Neural progenitor cell (in vitro differentiated cells): ENCODE measurements at regions not wholly inside any gene's neighbourhood (a gene's known extent, or its start where the extent isn't known, plus 50 kb on each side); places are given as distances from the start of the nearest gene placed in this dataset.

Experiments used
- DNase-seq: peaks from one replicate; pipeline ENCODE4 v3.0.0-alpha.2; 2016; ENCODE audit warnings: low spot score
- H2AFZ ChIP-seq: fragments of 200-600 bp; sonication (generic); replicated peaks from 2 replicates; pipeline ENCODE4 v1.6.1; 2016; ENCODE audit warnings: antibody characterized with exemption
- H3F3A ChIP-seq: fragments of 200-600 bp; sonication (generic); 2 replicates; pipeline ENCODE4 v1.6.1; 2016; ENCODE audit warnings: antibody characterized with exemption, low read depth
- H3K27ac ChIP-seq: fragments of 200-600 bp; sonication (generic); 2 replicates; pipeline ENCODE4 v1.5.1; 2016; ENCODE audit warnings: mild to moderate bottlenecking
- H3K27me3 ChIP-seq: fragments of 200-600 bp; sonication (generic); 2 replicates; pipeline ENCODE4 v1.6.1; 2016; ENCODE audit warnings: mild to moderate bottlenecking, moderate library complexity
- H3K36me3 ChIP-seq: fragments of 200-600 bp; sonication (generic); 2 replicates; pipeline ENCODE4 v1.5.1; 2016
- H3K4me1 ChIP-seq: fragments of 200-600 bp; sonication (generic); 2 replicates; pipeline ENCODE4 v1.6.1; 2016; ENCODE audit warnings: mixed run types
- H3K4me2 ChIP-seq: fragments of 200-600 bp; sonication (generic); 2 replicates; pipeline ENCODE4 v1.6.1; 2016
- H3K4me3 ChIP-seq: fragments of 200-600 bp; sonication (generic); 2 replicates; pipeline ENCODE4 v1.5.1; 2016
- H3K79me2 ChIP-seq: fragments of 200-600 bp; sonication (generic); 2 replicates; pipeline ENCODE4 v1.6.1; 2016; ENCODE audit warnings: low read depth
- H3K9ac ChIP-seq: fragments of 200-600 bp; sonication (generic); 2 replicates; pipeline ENCODE4 v1.6.1; 2016
- H3K9me3 ChIP-seq: fragments of 200-600 bp; sonication (generic); 2 replicates; pipeline ENCODE4 v1.5.1; 2016; ENCODE audit warnings: low read depth
- H4K20me1 ChIP-seq: fragments of 200-600 bp; sonication (generic); 2 replicates; pipeline ENCODE4 v1.6.1; 2016; ENCODE audit warnings: low read depth
- H3K27ac Mint-ChIP-seq: 3 replicates; pipeline ENCODE4 v1.8.0; 2021; ENCODE audit warnings: mixed read lengths
- H3K27me3 Mint-ChIP-seq: 2 replicates; pipeline ENCODE4 v1.8.0; 2022; ENCODE audit warnings: low read depth, mild to moderate bottlenecking, inconsistent platforms, moderate library complexity, mixed read lengths; ENCODE audit not compliant: insufficient read depth
- H3K36me3 Mint-ChIP-seq: 3 replicates; pipeline ENCODE4 v1.8.0; 2021; ENCODE audit warnings: mixed read lengths
- H3K4me1 Mint-ChIP-seq: 3 replicates; pipeline ENCODE4 v1.8.0; 2021; ENCODE audit warnings: mixed read lengths
- H3K4me3 Mint-ChIP-seq: 3 replicates; pipeline ENCODE4 v1.8.0; 2021; ENCODE audit warnings: mild to moderate bottlenecking, moderate library complexity, mixed read lengths
- H3K9me3 Mint-ChIP-seq: 3 replicates; pipeline ENCODE4 v1.8.0; 2020; ENCODE audit warnings: mixed read lengths
- EZH2 ChIP-seq: fragments of 200-600 bp; sonication (generic); IDR thresholded peaks from 2 replicates; pipeline ENCODE4 v1.6.1; 2017; ENCODE audit warnings: antibody characterized with exemption, mild to moderate bottlenecking, moderate library complexity
- EZH2phosphoT487 ChIP-seq: fragments of 200-600 bp; sonication (generic); IDR thresholded peaks from 2 replicates; pipeline ENCODE4 v1.6.1; 2017; ENCODE audit warnings: antibody characterized with exemption
- TF ChIP-seq, protein P1 (sequence below): fragments of 200-600 bp; sonication (generic); IDR thresholded peaks from 2 replicates; pipeline ENCODE4 v1.5.1; 2017; ENCODE audit warnings: antibody characterized with exemption, mild to moderate bottlenecking

DNA sequence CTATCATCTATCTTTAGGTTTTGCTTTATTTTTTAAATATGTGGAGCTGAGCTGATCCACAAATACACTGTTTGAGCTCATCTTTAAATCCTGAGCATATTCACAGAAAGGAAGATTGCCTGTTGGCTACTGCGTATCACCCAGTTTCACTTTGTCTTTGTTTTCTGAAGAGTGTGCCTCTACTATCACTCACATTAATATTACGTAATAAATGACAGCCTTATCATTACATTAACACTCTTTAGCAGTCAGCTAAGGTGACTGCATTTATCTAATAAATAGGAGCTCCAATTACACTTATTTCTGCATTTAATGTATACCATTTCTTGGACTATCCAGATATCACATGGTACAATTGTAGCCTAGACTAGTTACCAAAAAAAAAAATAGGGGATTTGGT is 511.7 kb downstream of the NR2F1-AS1 start:
- H3K4me3 ChIP-seq: no peak overlapping the region

DNA sequence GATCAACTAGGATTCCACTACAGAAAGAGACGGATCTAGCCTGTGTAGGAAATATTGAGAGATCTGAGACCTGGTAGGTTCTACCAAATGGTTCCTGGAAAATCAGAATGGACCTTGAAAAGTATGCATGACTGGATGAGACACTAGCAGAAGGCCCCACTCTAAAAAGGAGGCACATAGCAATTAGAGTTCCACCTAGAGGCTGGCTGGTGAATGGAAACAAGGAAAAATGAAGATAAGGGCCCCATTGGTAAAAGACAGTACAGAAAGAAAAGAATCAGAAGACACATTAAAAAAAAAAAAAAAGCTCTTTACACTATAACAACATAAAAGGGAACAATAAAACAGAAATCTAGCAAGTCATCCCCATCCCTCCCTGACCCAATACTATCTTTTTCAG is 518.5 kb downstream of the NR2F1-AS1 start:
- H3K36me3 Mint-ChIP-seq: peaks cover 2% of the 10 kb centered on the region
- H3K27ac Mint-ChIP-seq: no peak overlapping the region
- TF ChIP-seq, protein P1, sequence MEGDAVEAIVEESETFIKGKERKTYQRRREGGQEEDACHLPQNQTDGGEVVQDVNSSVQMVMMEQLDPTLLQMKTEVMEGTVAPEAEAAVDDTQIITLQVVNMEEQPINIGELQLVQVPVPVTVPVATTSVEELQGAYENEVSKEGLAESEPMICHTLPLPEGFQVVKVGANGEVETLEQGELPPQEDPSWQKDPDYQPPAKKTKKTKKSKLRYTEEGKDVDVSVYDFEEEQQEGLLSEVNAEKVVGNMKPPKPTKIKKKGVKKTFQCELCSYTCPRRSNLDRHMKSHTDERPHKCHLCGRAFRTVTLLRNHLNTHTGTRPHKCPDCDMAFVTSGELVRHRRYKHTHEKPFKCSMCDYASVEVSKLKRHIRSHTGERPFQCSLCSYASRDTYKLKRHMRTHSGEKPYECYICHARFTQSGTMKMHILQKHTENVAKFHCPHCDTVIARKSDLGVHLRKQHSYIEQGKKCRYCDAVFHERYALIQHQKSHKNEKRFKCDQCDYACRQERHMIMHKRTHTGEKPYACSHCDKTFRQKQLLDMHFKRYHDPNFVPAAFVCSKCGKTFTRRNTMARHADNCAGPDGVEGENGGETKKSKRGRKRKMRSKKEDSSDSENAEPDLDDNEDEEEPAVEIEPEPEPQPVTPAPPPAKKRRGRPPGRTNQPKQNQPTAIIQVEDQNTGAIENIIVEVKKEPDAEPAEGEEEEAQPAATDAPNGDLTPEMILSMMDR: peak; percentile 42
- no peak for TF ChIP-seq EZH2phosphoT487
- Histone ChIP-seq H4K20me1 (no peaks in the 10 kb centered on the region), H2AFZ (peak overlapping the region; percentile 39), H3K4me1 (no peaks in the 10 kb centered on the region), H3K79me2 (no peaks in the 10 kb centered on the region), H3K9ac (no peak overlapping the region), H3K9me3 (no peaks in the 10 kb centered on the region), H3K4me3 (no peak overlapping the region), H3K27ac (no peak overlapping the region), H3K4me2 (no peak overlapping the region), H3K27me3 (no peaks in the 10 kb centered on the region), H3F3A (no peaks in the 10 kb centered on the region), H3K36me3 (no peaks in the 10 kb centered on the region)
- no peaks in the 10 kb centered on the region for H3K9me3 Mint-ChIP-seq
- no peak for DNase-seq
- peaks cover 4% of the 10 kb centered on the region for H3K4me1 Mint-ChIP-seq
- H3K4me3 Mint-ChIP-seq: no peak overlapping the region
- no peaks in the 10 kb centered on the region for H3K27me3 Mint-ChIP-seq

More for the DNA sequence above, 511.7 kb downstream of the NR2F1-AS1 start:
- H4K20me1 ChIP-seq: no peaks in the 10 kb centered on the region
- Mint-ChIP-seq H3K27ac (no peak overlapping the region), H3K36me3 (no peaks in the 10 kb centered on the region), H3K4me3 (no peak overlapping the region), H3K9me3 (no peaks in the 10 kb centered on the region), H3K27me3 (no peaks in the 10 kb centered on the region), H3K4me1 (no peaks in the 10 kb centered on the region)
- H3K9ac ChIP-seq: no peak overlapping the region
- no peak for DNase-seq
- no peak overlapping the region for H3K27ac ChIP-seq
- no peak overlapping the region for H2AFZ ChIP-seq
- no peaks in the 10 kb centered on the region for H3K4me1 ChIP-seq
- TF ChIP-seq EZH2 (no peak), EZH2phosphoT487 (no peak)
- TF ChIP-seq, protein P1: no peak
- H3K79me2 ChIP-seq: no peaks in the 10 kb centered on the region
- H3K36me3 ChIP-seq: no peaks in the 10 kb centered on the region
- H3K4me2 ChIP-seq: no peak overlapping the region
- H3F3A ChIP-seq: no peaks in the 10 kb centered on the region
- H3K9me3 ChIP-seq: no peaks in the 10 kb centered on the region
- H3K27me3 ChIP-seq: no peaks in the 10 kb centered on the region

DNA sequence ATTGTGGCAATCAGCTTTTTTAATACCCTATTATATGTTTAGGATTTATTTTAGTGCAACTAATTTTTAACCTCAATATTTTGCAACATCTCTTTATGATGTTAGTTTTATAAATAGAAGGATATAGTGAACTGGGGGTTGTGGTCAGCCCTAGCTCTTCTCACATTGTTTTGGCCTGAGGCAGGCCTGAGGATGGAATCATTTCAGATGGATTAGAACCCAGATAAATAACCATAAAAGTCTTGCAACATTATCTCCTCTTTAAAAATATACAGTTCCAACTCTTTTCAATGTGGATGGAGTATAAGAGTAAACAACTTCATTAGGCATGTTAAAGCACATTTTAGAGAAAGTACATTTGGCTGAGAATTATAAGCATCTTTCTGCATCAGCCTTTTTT is 522.7 kb downstream of the NR2F1-AS1 start:
- H3K4me1 ChIP-seq: no peaks in the 10 kb centered on the region
- no peaks in the 10 kb centered on the region for H3K79me2 ChIP-seq
- H3K36me3 ChIP-seq: no peaks in the 10 kb centered on the region
- no peak overlapping the region for H3K27ac ChIP-seq
- no peaks in the 10 kb centered on the region for H3K27me3 ChIP-seq
- Mint-ChIP-seq H3K27ac (no peak overlapping the region), H3K9me3 (peaks cover 2% of the 10 kb centered on the region), H3K4me1 (peaks cover 4% of the 10 kb centered on the region), H3K36me3 (peaks cover 2% of the 10 kb centered on the region), H3K4me3 (no peak overlapping the region), H3K27me3 (peaks cover 3% of the 10 kb centered on the region)
- no peaks in the 10 kb centered on the region for H3F3A ChIP-seq
- DNase-seq: no peak
- no peak overlapping the region for H3K4me2 ChIP-seq
- no peak for TF ChIP-seq EZH2
- TF ChIP-seq, protein P1: no peak
- no peak for TF ChIP-seq EZH2phosphoT487
- H2AFZ ChIP-seq: no peak overlapping the region
- H3K9me3 ChIP-seq: no peaks in the 10 kb centered on the region
- no peaks in the 10 kb centered on the region for H4K20me1 ChIP-seq
- H3K9ac ChIP-seq: no peak overlapping the region
- H3K4me3 ChIP-seq: no peak overlapping the region

DNA sequence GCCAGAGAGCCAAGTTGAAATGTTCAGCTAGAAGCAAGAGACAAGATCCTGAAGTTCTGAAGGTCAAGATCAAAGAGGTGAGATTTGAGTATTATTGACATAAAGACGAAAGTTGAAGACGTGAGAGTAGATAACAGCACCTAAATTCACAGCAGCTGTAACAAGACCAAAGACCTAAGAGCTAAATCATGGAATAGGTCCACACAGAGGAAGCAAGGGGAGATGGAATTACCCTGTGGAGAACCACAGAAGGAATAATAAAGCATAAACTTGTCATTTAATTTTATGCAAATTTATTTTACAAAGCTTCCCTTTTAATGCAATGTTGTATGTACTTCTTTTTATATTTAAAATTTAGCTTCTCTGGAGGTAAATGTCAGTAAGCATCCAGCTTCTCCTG is 523.7 kb downstream of the NR2F1-AS1 start:
- H3K36me3 ChIP-seq: no peaks in the 10 kb centered on the region
- H3K4me1 Mint-ChIP-seq: peaks cover 4% of the 10 kb centered on the region
- no peak overlapping the region for H3K27ac Mint-ChIP-seq
- TF ChIP-seq, protein P1: no peak
- no peak for TF ChIP-seq EZH2
- TF ChIP-seq EZH2phosphoT487: no peak
- H3F3A ChIP-seq: no peaks in the 10 kb centered on the region
- no peak overlapping the region for H3K27ac ChIP-seq
- no peak overlapping the region for H3K4me3 ChIP-seq
- H3K9ac ChIP-seq: no peak overlapping the region
- DNase-seq: no peak
- peaks cover 1% of the 10 kb centered on the region for H3K36me3 Mint-ChIP-seq
- H2AFZ ChIP-seq: no peak overlapping the region
- no peaks in the 10 kb centered on the region for H3K27me3 ChIP-seq
- H3K27me3 Mint-ChIP-seq: peaks cover 3% of the 10 kb centered on the region
- H3K9me3 Mint-ChIP-seq: peaks cover 2% of the 10 kb centered on the region
- no peaks in the 10 kb centered on the region for H3K79me2 ChIP-seq
- H3K4me1 ChIP-seq: no peaks in the 10 kb centered on the region
- no peak overlapping the region for H3K4me2 ChIP-seq
- H3K9me3 ChIP-seq: no peaks in the 10 kb centered on the region
- no peaks in the 10 kb centered on the region for H4K20me1 ChIP-seq
- no peak overlapping the region for H3K4me3 Mint-ChIP-seq
